Activated CD4-positive, alpha-beta memory T cell treated with anti-CD3 and anti-CD28 coated beads, Interleukin-2, amount 10 ng/mL, durations not matched to agents 7 days and 5 days (primary cell): ENCODE measurements at regions not wholly inside any gene's neighbourhood (a gene's known extent, or its start where the extent isn't known, plus 50 kb on each side); places are given as distances from the start of the nearest gene placed in this dataset.
"Not testable (repeated sequence)": the region's sequence is repeated elsewhere in the genome, so short reads cannot be mapped to it uniquely, and the experiment has no call there.

ENCODE experiments used
- CTCF ChIA-PET: fragments of 350-600 bp; sonication (Branson Sonifier 250); formaldehyde crosslinking; loops from one replicate; lab custom pipeline; 2021; ENCODE audit warnings: antibody characterized with exemption, inconsistent platforms; lab: Charles Lee
- POLR2A ChIA-PET: fragments of 350-600 bp; sonication (Branson Sonifier 250); formaldehyde crosslinking; loops from one replicate; lab custom pipeline; 2021; ENCODE audit warnings: antibody characterized with exemption; lab: Charles Lee
- DNase-seq: peaks from one replicate; pipeline ENCODE4 v3.0.0-alpha.2; 2020
- H3K27ac Mint-ChIP-seq: one replicate; pipeline ENCODE4 v1.8.0; 2021; ENCODE audit warnings: mild to moderate bottlenecking, mixed read lengths
- H3K27me3 Mint-ChIP-seq: one replicate; pipeline ENCODE4 v1.8.0; 2021; ENCODE audit warnings: mixed read lengths
- H3K36me3 Mint-ChIP-seq: one replicate; pipeline ENCODE4 v1.8.0; 2021; ENCODE audit warnings: low read depth, mixed read lengths
- H3K4me1 Mint-ChIP-seq: one replicate; pipeline ENCODE4 v1.8.0; 2021; ENCODE audit warnings: mixed read lengths
- H3K4me3 Mint-ChIP-seq: one replicate; pipeline ENCODE4 v1.8.0; 2021; ENCODE audit warnings: mild to moderate bottlenecking, mixed read lengths
- H3K9me3 Mint-ChIP-seq: one replicate; pipeline ENCODE4 v1.8.0; 2021; ENCODE audit warnings: mixed read lengths

DNA sequence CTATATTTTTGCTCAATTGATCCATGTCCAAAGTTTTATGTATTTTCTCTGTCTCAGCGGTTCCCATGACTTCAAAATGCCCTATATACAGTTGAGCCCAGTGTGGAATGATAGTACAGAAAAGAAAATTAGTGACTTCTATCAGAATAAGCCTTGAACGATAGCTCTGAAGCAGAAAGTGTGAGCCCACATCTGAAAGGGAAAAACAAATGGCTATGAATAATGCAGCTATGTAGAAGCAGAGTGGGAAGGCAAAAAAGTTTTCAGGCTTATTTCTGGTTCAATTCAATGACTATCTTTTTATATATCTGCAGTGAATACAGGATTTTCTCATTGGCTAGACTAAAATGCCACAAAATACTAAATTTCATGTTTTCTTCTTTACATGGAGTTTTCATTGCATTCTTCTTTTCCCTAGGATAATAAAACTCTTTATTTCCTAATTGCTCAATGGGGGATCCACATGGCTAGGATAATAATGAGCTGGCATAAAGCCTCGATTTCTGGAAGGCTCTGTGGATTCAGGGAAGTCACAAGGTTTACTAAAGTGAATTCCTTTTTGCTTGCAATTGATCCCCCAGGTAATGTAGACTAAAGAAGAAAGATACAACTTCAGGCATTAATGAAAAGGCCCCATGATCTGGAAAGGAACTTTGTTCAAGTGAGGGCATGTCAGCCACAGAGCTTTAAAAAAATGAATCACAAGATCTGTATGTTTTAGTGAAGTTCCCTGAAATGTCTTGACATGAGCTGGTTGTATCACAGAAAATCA is 377.0 kb upstream of the RIOK2 start:
- no peak for DNase-seq
- Mint-ChIP-seq H3K27me3 (no peaks in the 10 kb centered on the region), H3K27ac (no peak overlapping the region), H3K4me3 (no peak overlapping the region), H3K9me3 (no peaks in the 10 kb centered on the region), H3K4me1 (no peaks in the 10 kb centered on the region), H3K36me3 (no peaks in the 10 kb centered on the region)
- ChIA-PET CTCF (no interaction called here), POLR2A (no interaction called here)

DNA sequence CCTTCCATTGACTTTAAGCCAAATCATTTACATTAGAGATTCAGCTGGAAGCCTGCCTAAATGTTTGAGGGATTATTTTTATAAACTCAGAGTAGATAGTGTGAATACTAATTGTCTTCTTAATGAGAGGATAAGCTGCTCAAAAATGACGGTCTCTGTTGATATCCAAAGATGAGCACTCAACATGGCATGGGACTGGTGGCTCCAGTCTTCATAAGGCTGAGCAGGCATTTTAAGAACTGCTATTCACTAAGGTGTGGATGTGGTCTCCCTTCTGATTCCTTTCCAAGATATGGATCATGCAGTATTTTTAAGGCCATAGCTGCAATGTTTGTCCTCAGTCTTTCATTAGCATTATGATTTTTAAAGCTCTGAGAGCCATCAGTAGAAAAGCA is 377.5 kb upstream of the RIOK2 start:
- H3K4me1 Mint-ChIP-seq = no peaks in the 10 kb centered on the region
- H3K27ac Mint-ChIP-seq = no peak overlapping the region
- no peaks in the 10 kb centered on the region for H3K9me3 Mint-ChIP-seq
- no peaks in the 10 kb centered on the region for H3K27me3 Mint-ChIP-seq
- no peaks in the 10 kb centered on the region for H3K36me3 Mint-ChIP-seq
- ChIA-PET POLR2A (no interaction called here), CTCF (no interaction called here)
- no peak overlapping the region for H3K4me3 Mint-ChIP-seq
- no peak for DNase-seq

DNA sequence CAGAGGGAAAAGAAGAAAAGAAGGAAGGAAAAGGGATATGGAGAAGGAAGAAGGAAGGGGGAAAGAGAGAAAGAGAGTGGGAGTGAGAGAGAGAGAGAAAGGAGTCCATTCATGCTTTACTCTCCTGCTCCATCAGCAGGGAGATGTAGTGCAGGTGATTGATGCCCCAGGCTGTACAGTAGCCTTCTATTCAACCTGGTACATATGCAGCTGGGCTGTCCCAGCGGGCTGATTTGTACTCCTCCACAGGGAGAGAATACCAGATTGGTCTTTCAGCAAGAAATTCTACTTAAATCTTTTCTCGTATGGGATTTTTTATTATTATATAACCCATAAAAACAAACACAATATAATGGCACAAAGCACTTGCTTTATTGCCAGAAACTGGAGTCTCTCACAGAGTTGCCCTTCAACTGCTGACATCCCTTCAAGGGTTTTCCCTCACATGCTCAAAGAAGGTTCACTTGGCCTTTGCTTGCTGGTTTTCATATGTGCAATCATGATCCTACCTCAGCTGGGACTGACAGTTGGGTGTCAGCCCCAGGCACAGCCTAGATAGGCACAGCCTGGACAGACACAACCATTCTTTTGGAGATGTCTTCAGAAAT is 380.1 kb upstream of the RIOK2 start:
- POLR2A ChIA-PET = no interaction called here
- H3K36me3 Mint-ChIP-seq = no peaks in the 10 kb centered on the region
- no peaks in the 10 kb centered on the region for H3K9me3 Mint-ChIP-seq
- H3K4me1 Mint-ChIP-seq = no peaks in the 10 kb centered on the region
- no peak for DNase-seq
- CTCF ChIA-PET = no interaction called here
- H3K4me3 Mint-ChIP-seq = no peak overlapping the region
- no peak overlapping the region for H3K27ac Mint-ChIP-seq
- H3K27me3 Mint-ChIP-seq = no peaks in the 10 kb centered on the region

DNA sequence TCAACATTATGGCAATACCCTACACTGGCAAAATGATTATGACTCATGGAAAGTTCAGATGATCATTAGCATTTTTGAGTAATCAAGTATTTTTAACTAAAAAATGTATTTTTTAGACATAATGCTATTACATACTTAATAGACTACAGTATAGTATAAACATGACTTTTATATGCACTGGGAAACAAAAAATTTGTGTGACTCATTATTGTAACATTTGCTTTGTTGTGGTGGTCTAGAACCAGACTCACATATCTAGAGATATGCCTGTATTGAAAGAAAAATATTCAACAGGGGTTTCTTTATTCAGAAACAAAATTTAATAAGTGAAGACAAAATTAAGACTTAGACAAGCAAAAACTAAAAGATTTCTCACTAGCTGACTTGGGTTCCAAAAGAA is 385.3 kb upstream of the RIOK2 start:
- ChIA-PET POLR2A (no interaction called here), CTCF (no interaction called here)
- Mint-ChIP-seq H3K27ac (no peak overlapping the region), H3K27me3 (no peaks in the 10 kb centered on the region), H3K4me3 (no peak overlapping the region), H3K36me3 (no peaks in the 10 kb centered on the region), H3K4me1 (no peaks in the 10 kb centered on the region), H3K9me3 (peaks cover 8% of the 10 kb centered on the region)
- DNase-seq = no peak

DNA sequence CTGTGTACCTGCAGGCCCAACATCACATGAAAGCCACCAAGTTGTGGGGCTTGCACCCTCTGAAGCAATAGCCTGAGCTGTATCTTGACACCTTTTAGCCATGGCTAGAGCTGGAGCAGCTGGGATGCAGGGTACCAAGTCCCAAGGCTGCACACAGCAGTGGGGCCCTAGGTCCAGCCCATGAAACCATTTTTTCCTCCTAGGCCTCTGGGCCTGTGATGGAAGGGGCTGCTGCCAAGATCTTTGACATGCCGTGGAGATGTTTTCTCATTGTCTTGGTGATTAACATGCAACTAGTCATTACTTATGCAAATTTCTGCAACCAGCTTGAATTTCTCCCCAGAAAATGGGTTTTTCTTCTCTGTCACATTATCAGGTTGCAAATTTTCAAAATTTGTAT is 387.2 kb upstream of the RIOK2 start:
- Mint-ChIP-seq H3K4me3 (no peak overlapping the region), H3K36me3 (no peaks in the 10 kb centered on the region), H3K9me3 (peaks cover 8% of the 10 kb centered on the region), H3K27me3 (no peaks in the 10 kb centered on the region), H3K4me1 (no peaks in the 10 kb centered on the region), H3K27ac (no peak overlapping the region)
- ChIA-PET CTCF (no interaction called here), POLR2A (no interaction called here)
- no peak for DNase-seq

DNA sequence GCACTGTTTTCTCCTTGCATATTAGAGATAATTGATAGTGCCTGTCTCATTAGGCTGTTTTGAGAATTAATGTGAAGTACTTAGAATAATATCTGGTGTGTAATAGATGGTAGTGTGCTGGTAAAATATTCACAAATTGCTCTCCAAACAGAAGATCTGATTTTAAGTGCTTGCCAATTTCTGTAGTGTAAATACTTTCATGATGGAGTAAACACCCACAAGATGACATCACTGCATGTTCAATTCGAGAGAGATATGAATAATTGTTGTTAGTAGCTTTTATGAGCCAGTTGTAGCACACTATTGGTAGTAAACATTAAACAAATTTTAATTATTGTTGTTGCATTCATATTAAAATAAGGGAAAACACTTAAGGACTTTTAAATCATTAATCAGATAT is 392.3 kb upstream of the RIOK2 start:
- no peak overlapping the region for H3K27ac Mint-ChIP-seq
- CTCF ChIA-PET = interaction anchor here (0.6 kb wide), 1 partner anchor 99 kb away, joined by 3 read pairs; no protein-coding TSS in a partner anchor
- no peaks in the 10 kb centered on the region for H3K4me1 Mint-ChIP-seq
- no peaks in the 10 kb centered on the region for H3K36me3 Mint-ChIP-seq
- no peaks in the 10 kb centered on the region for H3K27me3 Mint-ChIP-seq
- no peak for DNase-seq
- H3K9me3 Mint-ChIP-seq = peaks cover 12% of the 10 kb centered on the region
- no peak overlapping the region for H3K4me3 Mint-ChIP-seq
- POLR2A ChIA-PET = no interaction called here

DNA sequence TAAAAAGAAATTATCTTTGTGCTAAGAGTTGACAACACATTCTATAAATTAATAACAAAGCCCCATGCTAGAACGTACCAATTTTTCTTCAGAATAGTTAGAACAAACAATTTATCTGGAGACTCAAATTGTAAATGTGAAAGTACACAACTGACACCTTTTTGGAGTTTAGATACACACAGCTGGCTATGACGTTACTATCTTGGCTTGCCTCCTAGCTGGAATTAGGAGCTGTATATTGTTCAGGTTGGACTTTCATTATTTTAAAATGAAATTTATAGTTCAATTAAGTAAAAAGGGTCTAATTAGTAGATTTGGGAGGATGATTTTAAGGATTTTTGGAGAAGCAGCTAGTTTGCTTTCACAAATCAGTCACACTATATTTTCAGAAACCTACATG is 393.9 kb upstream of the RIOK2 start:
- ChIA-PET POLR2A (no interaction called here), CTCF (interaction anchor here (1.2 kb wide), 1 partner anchor 1194 kb away, joined by 3 read pairs; no protein-coding TSS in a partner anchor)
- Mint-ChIP-seq H3K4me1 (no peaks in the 10 kb centered on the region), H3K27me3 (no peaks in the 10 kb centered on the region), H3K36me3 (no peaks in the 10 kb centered on the region), H3K9me3 (peaks cover 4% of the 10 kb centered on the region), H3K27ac (no peak overlapping the region), H3K4me3 (no peak overlapping the region)
- DNase-seq = no peak

DNA sequence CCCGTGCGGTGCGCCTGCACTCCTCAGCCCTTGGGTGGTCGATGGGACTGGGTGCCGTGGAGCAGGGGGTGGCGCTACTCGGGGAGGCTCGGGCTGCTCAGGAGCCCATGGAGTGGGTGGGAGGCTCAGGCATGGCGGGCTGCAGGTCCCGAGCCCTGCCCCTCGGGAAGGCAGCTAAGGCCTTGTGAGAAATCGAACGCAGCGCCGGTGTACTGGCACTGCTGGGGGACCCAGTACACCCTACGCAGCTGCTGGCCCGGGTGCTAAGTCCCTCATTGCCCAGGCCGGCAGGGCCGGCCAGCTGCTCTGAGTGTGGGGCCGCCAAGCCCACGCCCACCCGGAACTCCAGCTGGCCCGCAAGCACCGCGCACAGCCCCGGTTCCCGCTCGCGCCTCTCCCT is 396.9 kb upstream of the RIOK2 start:
- H3K4me1 Mint-ChIP-seq, H3K27me3 Mint-ChIP-seq, H3K36me3 Mint-ChIP-seq, DNase-seq, H3K27ac Mint-ChIP-seq, H3K9me3 Mint-ChIP-seq, POLR2A ChIA-PET, H3K4me3 Mint-ChIP-seq, CTCF ChIA-PET: not testable (repeated sequence)

DNA sequence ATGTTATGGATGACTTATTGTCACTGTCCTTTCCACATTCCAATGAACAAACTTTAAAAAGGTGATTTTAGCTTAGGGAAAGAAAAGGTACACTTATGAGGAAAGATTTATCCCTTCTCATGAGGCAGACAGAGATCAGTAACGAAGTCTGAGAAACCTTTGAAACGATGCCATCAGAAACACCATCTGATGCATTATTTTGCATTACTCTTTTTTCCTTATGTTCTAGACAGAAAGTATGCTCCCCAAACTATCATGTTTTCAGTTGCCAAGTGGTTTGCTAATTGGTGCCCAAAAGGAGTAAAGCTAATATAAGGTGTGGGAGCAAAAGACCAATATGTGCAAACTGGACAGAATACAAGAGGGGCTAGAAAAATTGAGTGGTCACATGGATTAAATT is 397.7 kb upstream of the RIOK2 start:
- H3K4me1 Mint-ChIP-seq = no peaks in the 10 kb centered on the region
- no peak overlapping the region for H3K27ac Mint-ChIP-seq
- ChIA-PET CTCF (no interaction called here), POLR2A (no interaction called here)
- H3K27me3 Mint-ChIP-seq = no peaks in the 10 kb centered on the region
- DNase-seq = no peak
- H3K4me3 Mint-ChIP-seq = no peak overlapping the region
- peaks cover 4% of the 10 kb centered on the region for H3K9me3 Mint-ChIP-seq
- no peaks in the 10 kb centered on the region for H3K36me3 Mint-ChIP-seq

DNA sequence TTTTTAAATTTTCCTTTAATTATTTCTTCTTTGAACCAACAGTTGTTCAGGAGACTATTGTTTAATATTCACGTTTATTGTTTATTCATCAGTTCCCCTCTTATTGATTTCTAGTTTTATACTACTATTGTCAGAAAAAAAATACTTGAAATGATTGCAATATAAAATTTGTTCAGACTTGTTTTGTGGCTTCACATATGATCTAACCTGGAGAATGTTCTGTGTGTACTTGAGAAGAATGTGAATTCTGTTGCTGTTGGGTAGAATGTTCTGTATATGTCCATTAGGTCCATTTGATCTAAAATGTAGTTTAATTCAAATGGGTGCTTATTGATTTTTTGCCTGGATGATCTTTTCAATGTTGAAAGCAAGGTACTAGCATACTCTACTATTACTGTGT is 408.7 kb upstream of the RIOK2 start:
- DNase-seq = no peak
- ChIA-PET CTCF (no interaction called here), POLR2A (no interaction called here)
- no peaks in the 10 kb centered on the region for H3K27me3 Mint-ChIP-seq
- peaks cover 6% of the 10 kb centered on the region for H3K9me3 Mint-ChIP-seq
- no peak overlapping the region for H3K4me3 Mint-ChIP-seq
- H3K36me3 Mint-ChIP-seq = no peaks in the 10 kb centered on the region
- H3K27ac Mint-ChIP-seq = no peak overlapping the region
- H3K4me1 Mint-ChIP-seq = no peaks in the 10 kb centered on the region

DNA sequence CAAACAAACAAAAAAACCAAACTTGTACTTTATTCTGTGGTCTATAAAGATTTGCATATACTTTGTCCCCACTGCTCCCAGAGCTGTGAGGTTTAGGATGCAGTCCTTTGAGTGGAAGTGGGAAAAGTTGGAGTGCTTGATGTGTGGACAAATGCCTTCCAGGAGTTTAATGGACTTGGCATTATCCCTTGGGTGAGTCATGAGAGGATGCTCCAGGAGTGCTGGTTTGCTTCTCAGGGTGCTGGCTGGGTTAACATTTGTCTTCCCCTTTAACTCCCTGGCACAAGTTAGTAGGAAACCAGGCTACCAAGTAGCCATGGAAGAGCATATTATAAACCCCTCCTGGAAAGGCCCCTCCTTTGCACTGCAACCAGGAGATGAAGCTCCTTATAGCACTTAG is 417.4 kb upstream of the RIOK2 start:
- Mint-ChIP-seq H3K4me1 (no peaks in the 10 kb centered on the region), H3K9me3 (peaks cover 16% of the 10 kb centered on the region), H3K36me3 (no peaks in the 10 kb centered on the region), H3K27ac (no peak overlapping the region), H3K27me3 (no peaks in the 10 kb centered on the region), H3K4me3 (no peak overlapping the region)
- POLR2A ChIA-PET = no interaction called here
- CTCF ChIA-PET = no interaction called here
- DNase-seq = no peak

DNA sequence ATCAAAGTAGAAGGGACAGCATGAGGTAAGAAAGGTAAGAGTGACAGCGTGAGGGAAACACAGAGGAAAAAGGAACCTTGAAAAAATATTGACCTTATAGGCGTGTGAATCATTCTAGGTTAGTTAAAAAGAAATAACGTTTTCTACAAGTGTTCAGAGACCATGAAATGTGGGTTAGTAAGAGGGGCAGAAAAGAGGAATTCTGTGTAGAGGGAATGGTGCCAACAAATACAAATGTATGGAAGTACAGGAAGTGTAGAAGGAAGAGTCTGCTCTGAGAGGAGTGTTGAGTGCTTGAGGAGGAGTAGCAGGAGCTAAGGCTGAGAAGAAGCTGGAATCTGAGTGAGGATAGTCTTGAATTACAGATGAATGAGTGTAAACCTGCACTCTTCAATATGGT is 418.6 kb upstream of the RIOK2 start:
- Mint-ChIP-seq H3K27me3 (no peaks in the 10 kb centered on the region), H3K4me3 (no peak overlapping the region), H3K36me3 (no peaks in the 10 kb centered on the region), H3K9me3 (peaks cover 10% of the 10 kb centered on the region), H3K4me1 (no peaks in the 10 kb centered on the region), H3K27ac (no peak overlapping the region)
- no peak for DNase-seq
- ChIA-PET CTCF (no interaction called here), POLR2A (no interaction called here)

DNA sequence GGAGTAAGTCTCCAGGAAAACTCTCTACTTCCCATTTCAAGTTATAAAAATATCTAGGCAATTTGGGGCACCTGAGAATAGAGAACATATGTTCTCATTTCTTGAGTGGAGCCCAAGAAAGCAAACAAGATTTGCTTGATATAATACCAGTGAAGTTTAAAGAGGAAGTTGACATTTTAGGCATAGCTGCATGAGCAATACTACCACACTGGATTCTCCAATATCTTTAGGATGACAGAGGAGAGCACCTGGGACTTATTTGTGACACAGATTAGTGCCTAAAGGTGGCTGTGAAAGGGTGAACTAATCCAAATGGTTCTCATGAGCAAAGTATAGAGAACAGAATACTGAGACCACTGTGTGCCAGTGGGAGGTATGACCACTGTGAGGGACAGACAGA is 423.5 kb upstream of the RIOK2 start:
- no peaks in the 10 kb centered on the region for H3K9me3 Mint-ChIP-seq

DNA sequence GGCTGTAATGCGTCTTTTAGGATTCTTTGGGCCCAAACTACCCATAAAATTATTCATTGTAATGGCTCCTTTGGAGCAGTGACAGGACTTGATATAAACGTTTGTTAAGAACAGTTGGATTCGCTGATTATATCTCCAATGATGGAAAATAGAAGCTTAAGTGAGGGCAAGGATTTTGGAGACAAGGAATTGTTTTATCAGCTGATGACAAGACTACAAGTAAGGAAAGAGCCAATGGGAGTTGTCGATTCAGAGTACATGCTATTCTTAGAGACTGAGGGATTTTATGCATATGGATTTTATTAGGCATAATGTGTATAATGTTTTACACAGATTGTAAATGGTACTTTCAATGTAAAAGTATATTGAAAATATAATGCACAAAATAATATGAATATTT is 425.5 kb upstream of the RIOK2 start:
- no peak for DNase-seq
- Mint-ChIP-seq H3K4me1 (no peaks in the 10 kb centered on the region), H3K27ac (no peak overlapping the region), H3K9me3 (no peaks in the 10 kb centered on the region), H3K4me3 (no peak overlapping the region), H3K27me3 (no peaks in the 10 kb centered on the region), H3K36me3 (no peaks in the 10 kb centered on the region)
- POLR2A ChIA-PET = no interaction called here
- CTCF ChIA-PET = no interaction called here

More for the DNA sequence above, 423.5 kb upstream of the RIOK2 start:
- H3K4me3 Mint-ChIP-seq = no peak overlapping the region
- H3K27ac Mint-ChIP-seq = no peak overlapping the region
- no peaks in the 10 kb centered on the region for H3K36me3 Mint-ChIP-seq
- CTCF ChIA-PET = no interaction called here
- no peaks in the 10 kb centered on the region for H3K27me3 Mint-ChIP-seq
- POLR2A ChIA-PET = no interaction called here
- H3K4me1 Mint-ChIP-seq = no peaks in the 10 kb centered on the region
- DNase-seq = no peak
